Ectodermal cell (in vitro differentiated cells): ENCODE measurements at regions not wholly inside any gene's neighbourhood (a gene's known extent, or its start where the extent isn't known, plus 50 kb on each side); places are given as distances from the start of the nearest gene placed in this dataset.

Experiments used
- H3K27ac ChIP-seq: 2 replicates; pipeline ENCODE4 v1.7.0; 2013; ENCODE audit warnings: mild to moderate bottlenecking, low read depth, low read length; ENCODE audit not compliant: insufficient read depth, poor library complexity, severe bottlenecking
- H3K27me3 ChIP-seq: 2 replicates; pipeline ENCODE4 v1.7.0; 2013; ENCODE audit warnings: mild to moderate bottlenecking, low read length; ENCODE audit not compliant: insufficient read depth, control insufficient read depth, poor library complexity, severe bottlenecking
- H3K36me3 ChIP-seq: one replicate; pipeline ENCODE4 v1.7.0; 2013; ENCODE audit warnings: low read length; ENCODE audit not compliant: control insufficient read depth, insufficient read depth
- H3K4me1 ChIP-seq: one replicate; pipeline ENCODE4 v1.7.0; 2013; ENCODE audit warnings: low read length; ENCODE audit not compliant: control insufficient read depth, insufficient read depth
- H3K4me3 ChIP-seq: 2 replicates; pipeline ENCODE4 v1.7.0; 2013; ENCODE audit warnings: low read depth, low read length, control low read depth; ENCODE audit not compliant: insufficient read depth
- H3K9me3 ChIP-seq: 2 replicates; pipeline ENCODE4 v1.7.0; 2013; ENCODE audit warnings: mild to moderate bottlenecking, low read length, moderate library complexity; ENCODE audit not compliant: control insufficient read depth
- WGBS, 2 experiments: methylation state at CpG; one replicate each; pipeline ENCODE4 v1.1.7; 2013; ENCODE audit warnings: missing lambda C conversion rate in 2 of 2; 5-methylcytosine and 5-hydroxymethylcytosine counted together

GRCh38 chr5:115469904-115470516 is 74.6 kb downstream of the FEM1C start:
- 93% methylated on average over 8 of the region's 8 CpGs for WGBS, 2 experiments
- Histone ChIP-seq H3K27me3 (no peaks in the 10 kb centered on the region), H3K4me1 (no peaks in the 10 kb centered on the region), H3K27ac (no peak overlapping the region), H3K36me3 (no peaks in the 10 kb centered on the region), H3K9me3 (no peaks in the 10 kb centered on the region), H3K4me3 (no peak overlapping the region)

- Histone ChIP-seq H3K27ac (no peak overlapping the region), H3K9me3 (no peaks in the 10 kb centered on the region), H3K27me3 (no peaks in the 10 kb centered on the region), H3K4me1 (no peaks in the 10 kb centered on the region), H3K36me3 (no peaks in the 10 kb centered on the region), H3K4me3 (no peak overlapping the region)
Observed at GRCh38 chr5:115467628-115468027, 76.9 kb downstream of the FEM1C start.

GRCh38 chr5:115465431-115465830 is 79.1 kb downstream of the FEM1C start:
- Histone ChIP-seq H3K9me3 (no peaks in the 10 kb centered on the region), H3K4me1 (no peaks in the 10 kb centered on the region), H3K36me3 (no peaks in the 10 kb centered on the region), H3K4me3 (no peak overlapping the region), H3K27me3 (no peaks in the 10 kb centered on the region), H3K27ac (no peak overlapping the region)
- WGBS, 2 experiments: 89 to 100% methylated on average over 1 of the region's 1 CpG

GRCh38 chr5:115463983-115464382 is 80.6 kb downstream of the FEM1C start:
- H3K4me1 ChIP-seq: no peaks in the 10 kb centered on the region
- no peaks in the 10 kb centered on the region for H3K9me3 ChIP-seq
- no peaks in the 10 kb centered on the region for H3K36me3 ChIP-seq
- H3K4me3 ChIP-seq: no peak overlapping the region
- WGBS, 2 experiments: no CpG with 5 or more reads among the region's 1 CpG
- no peaks in the 10 kb centered on the region for H3K27me3 ChIP-seq
- no peak overlapping the region for H3K27ac ChIP-seq

GRCh38 chr5:115461506-115462290 is 82.9 kb downstream of the FEM1C start:
- no peak overlapping the region for H3K27ac ChIP-seq
- peaks cover 12% of the 10 kb centered on the region for H3K4me1 ChIP-seq
- no peaks in the 10 kb centered on the region for H3K27me3 ChIP-seq
- H3K36me3 ChIP-seq: no peaks in the 10 kb centered on the region
- H3K4me3 ChIP-seq: no peak overlapping the region
- H3K9me3 ChIP-seq: no peaks in the 10 kb centered on the region

GRCh38 chr5:115461093-115461492 is 83.5 kb downstream of the FEM1C start:
- Histone ChIP-seq H3K4me1 (peaks cover 17% of the 10 kb centered on the region), H3K36me3 (no peaks in the 10 kb centered on the region), H3K9me3 (no peaks in the 10 kb centered on the region), H3K4me3 (no peak overlapping the region), H3K27me3 (no peaks in the 10 kb centered on the region), H3K27ac (no peak overlapping the region)
- WGBS, 2 experiments: 95 to 98% methylated on average over 4 of the region's 4 CpGs

- 85 to 88% methylated on average over 2 of the region's 2 CpGs for WGBS, 2 experiments
- Histone ChIP-seq H3K9me3 (no peaks in the 10 kb centered on the region), H3K4me1 (peaks cover 22% of the 10 kb centered on the region), H3K4me3 (no peak overlapping the region), H3K27me3 (no peaks in the 10 kb centered on the region), H3K36me3 (no peaks in the 10 kb centered on the region), H3K27ac (no peak overlapping the region)
Observed at GRCh38 chr5:115460472-115460871, 84.1 kb downstream of the FEM1C start.

GRCh38 chr5:115459855-115460341 is 84.7 kb downstream of the FEM1C start:
- Histone ChIP-seq H3K27ac (no peak overlapping the region), H3K4me1 (peaks cover 22% of the 10 kb centered on the region), H3K9me3 (no peaks in the 10 kb centered on the region), H3K27me3 (no peaks in the 10 kb centered on the region), H3K4me3 (no peak overlapping the region), H3K36me3 (no peaks in the 10 kb centered on the region)
- WGBS, 2 experiments: 82 to 83% methylated on average over 1 of the region's 1 CpG

GRCh38 chr5:115458416-115458815 is 86.2 kb downstream of the FEM1C start:
- no peaks in the 10 kb centered on the region for H3K36me3 ChIP-seq
- no peak overlapping the region for H3K4me3 ChIP-seq
- no peak overlapping the region for H3K27ac ChIP-seq
- H3K27me3 ChIP-seq: no peaks in the 10 kb centered on the region
- H3K9me3 ChIP-seq: no peaks in the 10 kb centered on the region
- peaks cover 22% of the 10 kb centered on the region for H3K4me1 ChIP-seq
- WGBS, 2 experiments: 80 to 83% methylated on average over 1 of the region's 1 CpG

GRCh38 chr5:115458003-115458409 is 86.6 kb downstream of the FEM1C start:
- Histone ChIP-seq H3K36me3 (no peaks in the 10 kb centered on the region), H3K27ac (no peak overlapping the region), H3K9me3 (no peaks in the 10 kb centered on the region), H3K27me3 (no peaks in the 10 kb centered on the region), H3K4me3 (no peak overlapping the region), H3K4me1 (peaks cover 22% of the 10 kb centered on the region)
- 49 to 54% methylated on average over 4 of the region's 4 CpGs for WGBS, 2 experiments
